ENCODE measurements at regions not wholly inside any gene's neighbourhood (a gene's known extent, or its start where the extent isn't known, plus 50 kb on each side); places are given as distances from the start of the nearest gene placed in this dataset.

- no peak for DNase-seq
- H3K9me3 Mint-ChIP-seq, result peaks cover 0 to 3% of the 10 kb centered on the region in 2 donors
- H3K27ac Mint-ChIP-seq, result no peak overlapping the region
- no peak overlapping the region for H3K4me3 Mint-ChIP-seq
- no peak for ATAC-seq (replicated peaks in 1 of 2)
- no peaks in the 10 kb centered on the region for H3K36me3 Mint-ChIP-seq (ENCODE audit: insufficient read depth in 2 of 2)
- no peaks in the 10 kb centered on the region for H3K27me3 Mint-ChIP-seq (ENCODE audit: low read depth)
- no peaks in the 10 kb centered on the region for H3K4me1 Mint-ChIP-seq (ENCODE audit: low read depth)
Measured at GRCh38 chr2:37425408-37425807, 81.0 kb downstream of the QPCT start.

- Mint-ChIP-seq H3K4me1 (ENCODE audit: low read depth) (no peaks in the 10 kb centered on the region), H3K27me3 (ENCODE audit: low read depth) (no peaks in the 10 kb centered on the region), H3K9me3 (peaks cover under 1 to 3% of the 10 kb centered on the region in 2 donors), H3K4me3 (no peak overlapping the region), H3K27ac (no peak overlapping the region), H3K36me3 (ENCODE audit: insufficient read depth in 2 of 2) (no peaks in the 10 kb centered on the region)
- DNase-seq (no peak), ATAC-seq (replicated peaks in 1 of 2) (no peak)
Measured at GRCh38 chr2:37427241-37427640, 82.8 kb downstream of the QPCT start.

GRCh38 chr2:37436323-37436722, 91.9 kb downstream of the QPCT start:
- DNase-seq (no peak), ATAC-seq (replicated peaks in 1 of 2) (no peak)
- no peaks in the 10 kb centered on the region for H3K36me3 Mint-ChIP-seq (ENCODE audit: insufficient read depth in 2 of 2)
- no peaks in the 10 kb centered on the region for H3K4me1 Mint-ChIP-seq (ENCODE audit: low read depth)
- no peak overlapping the region for H3K4me3 Mint-ChIP-seq
- H3K27ac Mint-ChIP-seq, result no peak overlapping the region
- H3K9me3 Mint-ChIP-seq, result peaks cover 0 to 1% of the 10 kb centered on the region in 2 donors
- H3K27me3 Mint-ChIP-seq (ENCODE audit: low read depth), result no peaks in the 10 kb centered on the region

- Mint-ChIP-seq H3K4me1 (ENCODE audit: low read depth) (no peaks in the 10 kb centered on the region), H3K4me3 (no peak overlapping the region), H3K27me3 (ENCODE audit: low read depth) (peaks cover 7% of the 10 kb centered on the region), H3K9me3 (peaks cover 2 to 4% of the 10 kb centered on the region in 2 donors), H3K36me3 (ENCODE audit: insufficient read depth in 2 of 2) (peaks cover 2% of the 10 kb centered on the region in 2 donors), H3K27ac (no peak overlapping the region)
- no peak for DNase-seq
- ATAC-seq (replicated peaks in 1 of 2), result no peak
Measured at GRCh38 chr2:37439131-37439642, 94.8 kb downstream of the QPCT start.

- peaks cover 7% of the 10 kb centered on the region for H3K27me3 Mint-ChIP-seq (ENCODE audit: low read depth)
- peaks cover 2% of the 10 kb centered on the region in 2 donors for H3K36me3 Mint-ChIP-seq (ENCODE audit: insufficient read depth in 2 of 2)
- H3K27ac Mint-ChIP-seq, result no peak overlapping the region
- no peaks in the 10 kb centered on the region for H3K4me1 Mint-ChIP-seq (ENCODE audit: low read depth)
- DNase-seq, result no peak
- no peak overlapping the region for H3K4me3 Mint-ChIP-seq
- ATAC-seq (replicated peaks in 1 of 2), result no peak
- H3K9me3 Mint-ChIP-seq, result peaks cover 2 to 4% of the 10 kb centered on the region in 2 donors
Measured at GRCh38 chr2:37441055-37441454, 96.6 kb downstream of the QPCT start.

GRCh38 chr2:37443082-37443481, 98.7 kb downstream of the QPCT start:
- peaks cover 2 to 6% of the 10 kb centered on the region in 2 donors for H3K9me3 Mint-ChIP-seq
- no peak overlapping the region for H3K4me3 Mint-ChIP-seq
- H3K27ac Mint-ChIP-seq, result no peak overlapping the region
- peaks cover 2% of the 10 kb centered on the region in 2 donors for H3K36me3 Mint-ChIP-seq (ENCODE audit: insufficient read depth in 2 of 2)
- DNase-seq, result no peak
- no peak for ATAC-seq (replicated peaks in 1 of 2)
- peaks cover 7% of the 10 kb centered on the region for H3K27me3 Mint-ChIP-seq (ENCODE audit: low read depth)
- H3K4me1 Mint-ChIP-seq (ENCODE audit: low read depth), result no peaks in the 10 kb centered on the region

- peaks cover under 1% of the 10 kb centered on the region for H3K4me1 Mint-ChIP-seq (ENCODE audit: low read depth)
- H3K4me3 Mint-ChIP-seq, result no peak overlapping the region
- H3K36me3 Mint-ChIP-seq (ENCODE audit: insufficient read depth in 2 of 2), result no peaks in the 10 kb centered on the region
- ATAC-seq (replicated peaks in 1 of 2) (no peak), DNase-seq (no peak)
- H3K27ac Mint-ChIP-seq, result no peak overlapping the region
- H3K9me3 Mint-ChIP-seq, result peaks cover 0 to 7% of the 10 kb centered on the region in 2 donors
- H3K27me3 Mint-ChIP-seq (ENCODE audit: low read depth), result peaks cover 7% of the 10 kb centered on the region
Measured at GRCh38 chr2:37447446-37447845, 103.0 kb downstream of the QPCT start.

GRCh38 chr2:37448342-37449120, 104.1 kb downstream of the QPCT start:
- Mint-ChIP-seq H3K9me3 (peaks cover 2 to 6% of the 10 kb centered on the region in 2 donors), H3K27ac (no peak overlapping the region), H3K27me3 (ENCODE audit: low read depth) (no peaks in the 10 kb centered on the region), H3K36me3 (ENCODE audit: insufficient read depth in 2 of 2) (no peaks in the 10 kb centered on the region), H3K4me3 (no peak overlapping the region), H3K4me1 (ENCODE audit: low read depth) (peaks cover 10% of the 10 kb centered on the region)
- DNase-seq (no peak), ATAC-seq (replicated peaks in 1 of 2) (no peak)

- ATAC-seq (replicated peaks in 1 of 2), result no peak
- no peak overlapping the region for H3K27ac Mint-ChIP-seq
- H3K4me3 Mint-ChIP-seq, result no peak overlapping the region
Measured at GRCh38 chr2:37449761-37450296, 105.4 kb downstream of the QPCT start.

GRCh38 chr2:37453027-37453426, 108.6 kb downstream of the QPCT start:
- Mint-ChIP-seq H3K4me3 (no peak overlapping the region), H3K27me3 (ENCODE audit: low read depth) (no peaks in the 10 kb centered on the region), H3K4me1 (ENCODE audit: low read depth) (peaks cover 35% of the 10 kb centered on the region), H3K9me3 (peaks cover 4 to 5% of the 10 kb centered on the region in 2 donors), H3K36me3 (ENCODE audit: insufficient read depth in 2 of 2) (no peaks in the 10 kb centered on the region), H3K27ac (no peak overlapping the region)
- no peak for DNase-seq
- no peak for ATAC-seq (replicated peaks in 1 of 2)

More at GRCh38 chr2:37449761-37450296, 105.4 kb downstream of the QPCT start:
- peaks cover 11% of the 10 kb centered on the region for H3K4me1 Mint-ChIP-seq (ENCODE audit: low read depth)
- no peak for DNase-seq
- H3K36me3 Mint-ChIP-seq (ENCODE audit: insufficient read depth in 2 of 2), result no peaks in the 10 kb centered on the region
- H3K27me3 Mint-ChIP-seq (ENCODE audit: low read depth), result no peaks in the 10 kb centered on the region
- peaks cover 2 to 6% of the 10 kb centered on the region in 2 donors for H3K9me3 Mint-ChIP-seq

- no peaks in the 10 kb centered on the region for H3K36me3 Mint-ChIP-seq (ENCODE audit: insufficient read depth in 2 of 2)
- H3K4me3 Mint-ChIP-seq, result no peak overlapping the region
- DNase-seq, result no peak
- H3K9me3 Mint-ChIP-seq, result peaks cover 4 to 5% of the 10 kb centered on the region in 2 donors
- H3K27ac Mint-ChIP-seq, result no peak overlapping the region
- no peak for ATAC-seq (replicated peaks in 1 of 2)
- no peaks in the 10 kb centered on the region for H3K27me3 Mint-ChIP-seq (ENCODE audit: low read depth)
- H3K4me1 Mint-ChIP-seq (ENCODE audit: low read depth), result peaks cover 43% of the 10 kb centered on the region
Measured at GRCh38 chr2:37454851-37455762, 110.7 kb downstream of the QPCT start.

- DNase-seq, result peak in 1 of 2 donors; percentile 22
- H3K4me1 Mint-ChIP-seq (ENCODE audit: low read depth), result peaks cover 43% of the 10 kb centered on the region
Measured at GRCh38 chr2:37456479-37456878, 112.0 kb downstream of the QPCT start.

More at GRCh38 chr2:37456479-37456878, 112.0 kb downstream of the QPCT start:
- Mint-ChIP-seq H3K9me3 (peaks cover 4 to 5% of the 10 kb centered on the region in 2 donors), H3K27me3 (ENCODE audit: low read depth) (no peaks in the 10 kb centered on the region), H3K27ac (peak overlapping the region; percentile 77), H3K4me3 (peak overlapping the region in 1 of 2 donors; percentile 27), H3K36me3 (ENCODE audit: insufficient read depth in 2 of 2) (no peaks in the 10 kb centered on the region)
- peak in 1 of 2 donors; percentile 53 for ATAC-seq (replicated peaks in 1 of 2)
